Mesendoderm (in vitro differentiated cells): ENCODE measurements at regions not wholly inside any gene's neighbourhood (a gene's known extent, or its start where the extent isn't known, plus 50 kb on each side); places are given as distances from the start of the nearest gene placed in this dataset.

Experiments
- DNase-seq: peaks from one replicate; pipeline ENCODE4 v3.0.0; 2013
- H2AK5ac ChIP-seq: 2 replicates; pipeline ENCODE4 v1.6.1; 2013; ENCODE audit warnings: low read length, inconsistent platforms
- H2BK120ac ChIP-seq: 2 replicates; pipeline ENCODE4 v1.6.1; 2013; ENCODE audit warnings: low read depth, mild to moderate bottlenecking, low read length, moderate library complexity, mixed read lengths
- H2BK15ac ChIP-seq: replicated peaks from 2 replicates; pipeline ENCODE4 v1.6.1; 2013; ENCODE audit warnings: low read depth, mild to moderate bottlenecking, moderate library complexity
- H2BK5ac ChIP-seq: 2 replicates; pipeline ENCODE4 v1.6.1; 2013; ENCODE audit warnings: low read length, inconsistent platforms
- H3K18ac ChIP-seq: 2 replicates; pipeline ENCODE4 v1.6.1; 2013; ENCODE audit warnings: mild to moderate bottlenecking, low read length, mixed read lengths
- H3K23ac ChIP-seq: one replicate; pipeline ENCODE4 v1.6.1; 2013; ENCODE audit warnings: low read length
- H3K27ac ChIP-seq: 2 replicates; pipeline ENCODE4 v1.5.1; 2013; ENCODE audit warnings: low read depth, mild to moderate bottlenecking, inconsistent platforms, low read length, moderate library complexity
- H3K27me3 ChIP-seq: 2 replicates; pipeline ENCODE4 v1.6.1; 2013; ENCODE audit warnings: low read length, control low read depth, mild to moderate bottlenecking, inconsistent platforms; ENCODE audit not compliant: insufficient read depth, poor library complexity
- H3K36me3 ChIP-seq: 2 replicates; pipeline ENCODE4 v1.6.1; 2013; ENCODE audit warnings: low read length, inconsistent platforms; ENCODE audit not compliant: control insufficient read depth, insufficient read depth
- H3K4ac ChIP-seq: one replicate; pipeline ENCODE4 v1.6.1; 2013; ENCODE audit warnings: low read depth, mild to moderate bottlenecking, low read length, moderate library complexity
- H3K4me1 ChIP-seq: 2 replicates; pipeline ENCODE4 v1.6.1; 2013; ENCODE audit warnings: low read depth, low read length, inconsistent platforms; ENCODE audit not compliant: control insufficient read depth
- H3K4me2 ChIP-seq: 2 replicates; pipeline ENCODE4 v1.6.1; 2013; ENCODE audit warnings: low read length
- H3K4me3 ChIP-seq: 2 replicates; pipeline ENCODE4 v1.5.1; 2013; ENCODE audit warnings: mild to moderate bottlenecking, low read length
- H3K56ac ChIP-seq: one replicate; pipeline ENCODE4 v1.6.1; 2013; ENCODE audit warnings: low read length
- H3K79me1 ChIP-seq: 2 replicates; pipeline ENCODE4 v1.6.1; 2013; ENCODE audit warnings: low read length, inconsistent platforms
- H3K79me2 ChIP-seq: 2 replicates; pipeline ENCODE4 v1.6.1; 2013; ENCODE audit warnings: mild to moderate bottlenecking, low read length; ENCODE audit not compliant: control insufficient read depth, insufficient read depth
- H3K9ac ChIP-seq: 2 replicates; pipeline ENCODE4 v1.6.1; 2013; ENCODE audit warnings: low read length, inconsistent platforms
- H4K5ac ChIP-seq: one replicate; pipeline ENCODE4 v1.6.1; 2013; ENCODE audit warnings: low read length
- H4K8ac ChIP-seq: one replicate; pipeline ENCODE4 v1.6.1; 2013; ENCODE audit warnings: low read depth, mild to moderate bottlenecking, control low read depth, low read length, moderate library complexity
- WGBS: extraction: QIAGEN DNeasy Blood & Tissue Kit; methylation state at CpG from one replicate; pipeline ENCODE4 v1.1.7; 2013; ENCODE audit warnings: low lambda C conversion rate, missing lambda C conversion rate; ENCODE audit not compliant: insufficient coverage; ENCODE audit errors: extremely low coverage; 5-methylcytosine and 5-hydroxymethylcytosine counted together

GRCh38 chr1:157286646-157287420 is 148.6 kb upstream of the ETV3 start:
- no CpG with 5 or more reads among the region's 10 CpGs for WGBS
- Histone ChIP-seq H3K36me3 (no peaks in the 10 kb centered on the region), H3K79me1 (no peaks in the 10 kb centered on the region), H2BK15ac (no peak overlapping the region), H3K4me1 (no peaks in the 10 kb centered on the region), H3K9ac (no peak overlapping the region), H3K79me2 (no peaks in the 10 kb centered on the region), H3K23ac (no peak overlapping the region), H3K4ac (no peak overlapping the region), H3K18ac (no peak overlapping the region), H3K4me3 (no peak overlapping the region), H3K56ac (no peak overlapping the region), H4K8ac (no peak overlapping the region), H2BK120ac (no peak overlapping the region), H3K27ac (no peak overlapping the region), H3K4me2 (no peak overlapping the region), H2AK5ac (no peak overlapping the region), H2BK5ac (no peak overlapping the region), H4K5ac (no peak overlapping the region), H3K27me3 (no peaks in the 10 kb centered on the region)
- no peak for DNase-seq

- Histone ChIP-seq H4K5ac (no peak overlapping the region), H3K79me1 (no peaks in the 10 kb centered on the region), H2BK15ac (no peak overlapping the region), H3K27me3 (no peaks in the 10 kb centered on the region), H3K79me2 (no peaks in the 10 kb centered on the region), H2AK5ac (no peak overlapping the region), H3K4me2 (no peak overlapping the region), H3K56ac (no peak overlapping the region), H3K23ac (no peak overlapping the region), H3K4me3 (no peak overlapping the region), H3K36me3 (no peaks in the 10 kb centered on the region), H4K8ac (no peak overlapping the region), H2BK120ac (no peak overlapping the region), H3K18ac (no peak overlapping the region), H3K4me1 (no peaks in the 10 kb centered on the region), H2BK5ac (no peak overlapping the region), H3K9ac (no peak overlapping the region), H3K4ac (no peak overlapping the region), H3K27ac (no peak overlapping the region)
- no CpG with 5 or more reads among the region's 2 CpGs for WGBS
- DNase-seq, result no peak
These were observed 147.9 kb upstream of the ETV3 start for GRCh38 chr1:157286096-157286495.

- H2BK15ac ChIP-seq, result no peak overlapping the region
- H3K4me3 ChIP-seq, result no peak overlapping the region
- H3K27ac ChIP-seq, result no peak overlapping the region
- H4K8ac ChIP-seq, result no peak overlapping the region
- WGBS, result no CpG with 5 or more reads among the region's 1 CpG
- H3K27me3 ChIP-seq, result no peaks in the 10 kb centered on the region
- H3K79me2 ChIP-seq, result no peaks in the 10 kb centered on the region
- H3K18ac ChIP-seq, result no peak overlapping the region
- H3K23ac ChIP-seq, result no peak overlapping the region
- DNase-seq, result no peak
- H3K4me2 ChIP-seq, result no peak overlapping the region
- H3K9ac ChIP-seq, result no peak overlapping the region
- no peak overlapping the region for H2AK5ac ChIP-seq
- H4K5ac ChIP-seq, result no peak overlapping the region
- H3K56ac ChIP-seq, result no peak overlapping the region
- no peaks in the 10 kb centered on the region for H3K36me3 ChIP-seq
- H3K4ac ChIP-seq, result no peak overlapping the region
- no peak overlapping the region for H2BK120ac ChIP-seq
- no peaks in the 10 kb centered on the region for H3K4me1 ChIP-seq
- no peak overlapping the region for H2BK5ac ChIP-seq
- no peaks in the 10 kb centered on the region for H3K79me1 ChIP-seq
These were observed 146.3 kb upstream of the ETV3 start for GRCh38 chr1:157284451-157284850.

- Histone ChIP-seq H2BK5ac (no peak overlapping the region), H3K4me3 (no peak overlapping the region), H3K36me3 (no peaks in the 10 kb centered on the region), H3K27me3 (no peaks in the 10 kb centered on the region), H3K79me1 (no peaks in the 10 kb centered on the region), H3K4me1 (peaks cover 8% of the 10 kb centered on the region), H3K4me2 (no peak overlapping the region), H3K18ac (no peak overlapping the region), H4K8ac (no peak overlapping the region), H3K9ac (no peak overlapping the region), H3K79me2 (no peaks in the 10 kb centered on the region), H2AK5ac (no peak overlapping the region), H3K4ac (no peak overlapping the region), H2BK15ac (no peak overlapping the region), H2BK120ac (no peak overlapping the region), H3K23ac (no peak overlapping the region), H3K27ac (no peak overlapping the region), H3K56ac (peak overlapping the region; percentile 5), H4K5ac (no peak overlapping the region)
- no CpG with 5 or more reads among the region's 3 CpGs for WGBS
- no peak for DNase-seq
These were observed 141.6 kb upstream of the ETV3 start for GRCh38 chr1:157279802-157280140.

- no CpG with 5 or more reads among the region's 23 CpGs for WGBS
These were observed 141.1 kb upstream of the ETV3 start for GRCh38 chr1:157279138-157279801.

More at GRCh38 chr1:157279138-157279801, 141.1 kb upstream of the ETV3 start:
- no peak overlapping the region for H3K27ac ChIP-seq
- H3K79me2 ChIP-seq, result no peaks in the 10 kb centered on the region
- H2BK120ac ChIP-seq, result no peak overlapping the region
- H3K79me1 ChIP-seq, result no peaks in the 10 kb centered on the region
- no peak overlapping the region for H3K23ac ChIP-seq
- H3K9ac ChIP-seq, result no peak overlapping the region
- no peak overlapping the region for H4K5ac ChIP-seq
- H3K56ac ChIP-seq, result peak overlapping the region; percentile 19
- H3K4me2 ChIP-seq, result no peak overlapping the region
- peaks cover 12% of the 10 kb centered on the region for H3K4me1 ChIP-seq
- H3K4ac ChIP-seq, result no peak overlapping the region
- H3K36me3 ChIP-seq, result no peaks in the 10 kb centered on the region
- no peak overlapping the region for H2BK5ac ChIP-seq
- no peak overlapping the region for H4K8ac ChIP-seq
- no peak for DNase-seq
- peak overlapping the region; percentile 20 for H3K18ac ChIP-seq
- H3K4me3 ChIP-seq, result no peak overlapping the region
- H2BK15ac ChIP-seq, result no peak overlapping the region
- H3K27me3 ChIP-seq, result no peaks in the 10 kb centered on the region
- no peak overlapping the region for H2AK5ac ChIP-seq
